SK-N-SH (cell line): ENCODE measurements at regions not wholly inside any gene's neighbourhood (a gene's known extent, or its start where the extent isn't known, plus 50 kb on each side); places are given as distances from the start of the nearest gene placed in this dataset.

Experiments
- CTCF ChIP-seq: fragments of 200-600 bp; sonication (generic); IDR thresholded peaks from 2 replicates; pipeline ENCODE4 v1.6.1; 2017; ENCODE audit warnings: antibody characterized with exemption, mild to moderate bottlenecking, moderate library complexity
- EZH2phosphoT487 ChIP-seq: fragments of 200-600 bp; sonication (generic); IDR thresholded peaks from 2 replicates; pipeline ENCODE4 v1.6.1; 2017; ENCODE audit warnings: low read depth, mixed run types, mild to moderate bottlenecking, antibody characterized with exemption, moderate library complexity, borderline replicate concordance
- GABPA ChIP-seq: IDR thresholded peaks from 2 replicates; pipeline ENCODE4 v1.4.0; 2012; ENCODE audit warnings: low read depth, mild to moderate bottlenecking
- GATA2 ChIP-seq: sonication (generic); formaldehyde crosslinking; IDR thresholded peaks from 2 replicates; pipeline ENCODE4 v1.5.0; 2020; ENCODE audit warnings: mild to moderate bottlenecking, missing genetic modification reagents
- POLR2AphosphoS5 ChIP-seq: IDR thresholded peaks from 2 replicates; pipeline ENCODE4 v1.6.1; 2012; ENCODE audit warnings: low read depth, low read length
- RAD21 ChIP-seq: IDR thresholded peaks from 2 replicates; pipeline ENCODE4 v1.6.1; 2012; ENCODE audit warnings: mild to moderate bottlenecking, low read length
- TAF1 ChIP-seq: IDR thresholded peaks from 2 replicates; pipeline ENCODE4 v1.6.1; 2012; ENCODE audit warnings: low read depth, mild to moderate bottlenecking, low read length, moderate library complexity, borderline replicate concordance
- ZBTB33 ChIP-seq: IDR thresholded peaks from 2 replicates; pipeline ENCODE4 v1.4.0; 2012; ENCODE audit warnings: low read depth, borderline replicate concordance
- TF ChIP-seq, protein P1 (sequence below): IDR thresholded peaks from 2 replicates; pipeline ENCODE4 v1.6.1; 2012; ENCODE audit warnings: mild to moderate bottlenecking, low read depth, low read length, moderate library complexity

GRCh38 chr5:16306812-16307211 is 127.2 kb upstream of the MARCHF11 start:
- TF ChIP-seq CTCF, result no peak
- TF ChIP-seq, protein P1, sequence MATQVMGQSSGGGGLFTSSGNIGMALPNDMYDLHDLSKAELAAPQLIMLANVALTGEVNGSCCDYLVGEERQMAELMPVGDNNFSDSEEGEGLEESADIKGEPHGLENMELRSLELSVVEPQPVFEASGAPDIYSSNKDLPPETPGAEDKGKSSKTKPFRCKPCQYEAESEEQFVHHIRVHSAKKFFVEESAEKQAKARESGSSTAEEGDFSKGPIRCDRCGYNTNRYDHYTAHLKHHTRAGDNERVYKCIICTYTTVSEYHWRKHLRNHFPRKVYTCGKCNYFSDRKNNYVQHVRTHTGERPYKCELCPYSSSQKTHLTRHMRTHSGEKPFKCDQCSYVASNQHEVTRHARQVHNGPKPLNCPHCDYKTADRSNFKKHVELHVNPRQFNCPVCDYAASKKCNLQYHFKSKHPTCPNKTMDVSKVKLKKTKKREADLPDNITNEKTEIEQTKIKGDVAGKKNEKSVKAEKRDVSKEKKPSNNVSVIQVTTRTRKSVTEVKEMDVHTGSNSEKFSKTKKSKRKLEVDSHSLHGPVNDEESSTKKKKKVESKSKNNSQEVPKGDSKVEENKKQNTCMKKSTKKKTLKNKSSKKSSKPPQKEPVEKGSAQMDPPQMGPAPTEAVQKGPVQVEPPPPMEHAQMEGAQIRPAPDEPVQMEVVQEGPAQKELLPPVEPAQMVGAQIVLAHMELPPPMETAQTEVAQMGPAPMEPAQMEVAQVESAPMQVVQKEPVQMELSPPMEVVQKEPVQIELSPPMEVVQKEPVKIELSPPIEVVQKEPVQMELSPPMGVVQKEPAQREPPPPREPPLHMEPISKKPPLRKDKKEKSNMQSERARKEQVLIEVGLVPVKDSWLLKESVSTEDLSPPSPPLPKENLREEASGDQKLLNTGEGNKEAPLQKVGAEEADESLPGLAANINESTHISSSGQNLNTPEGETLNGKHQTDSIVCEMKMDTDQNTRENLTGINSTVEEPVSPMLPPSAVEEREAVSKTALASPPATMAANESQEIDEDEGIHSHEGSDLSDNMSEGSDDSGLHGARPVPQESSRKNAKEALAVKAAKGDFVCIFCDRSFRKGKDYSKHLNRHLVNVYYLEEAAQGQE, result no peak
- TF ChIP-seq POLR2AphosphoS5, result no peak
- TF ChIP-seq TAF1, result no peak
- TF ChIP-seq GABPA, result no peak
- TF ChIP-seq EZH2phosphoT487, result no peak
- TF ChIP-seq RAD21, result no peak
- TF ChIP-seq GATA2 (CRISPR knock-in tag), result no peak
- no peak for TF ChIP-seq ZBTB33
